GM21381 (cell line): ENCODE measurements at regions not wholly inside any gene's neighbourhood (a gene's known extent, or its start where the extent isn't known, plus 50 kb on each side); places are given as distances from the start of the nearest gene placed in this dataset.
"Not testable (repeated sequence)": the region's sequence is repeated elsewhere in the genome, so short reads cannot be mapped to it uniquely, and the experiment has no call there.

Experiments
- ATAC-seq: cut with Tn5 transposase; IDR thresholded peaks from one replicate; pipeline ENCODE4 v1.9.1; 2021; ENCODE audit warnings: mild to moderate bottlenecking, moderate library complexity; ENCODE audit not compliant: unreplicated experiment

GRCh38 chr12:78269620-78270019 is 438.9 kb downstream of the NAV3 start:
- ATAC-seq: no peak

DNA sequence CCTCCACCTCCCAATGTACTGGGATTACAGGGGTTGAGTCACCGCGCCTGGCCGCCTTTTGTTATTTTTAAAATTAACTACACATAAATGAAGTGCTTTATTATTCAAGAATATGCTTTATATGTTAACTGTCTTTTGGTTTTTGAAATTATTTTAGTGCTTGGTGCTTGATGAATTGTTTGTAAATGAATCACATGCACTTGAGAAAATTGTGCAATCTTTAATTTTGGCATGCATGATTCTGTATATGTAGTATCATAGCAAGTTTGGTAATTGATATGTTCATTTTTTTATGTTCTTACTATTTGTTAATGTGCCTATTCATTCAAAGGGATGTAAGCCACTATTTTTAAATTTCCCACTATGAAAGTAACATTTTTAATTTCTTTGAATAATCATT is 440.9 kb downstream of the NAV3 start:
- no peak for ATAC-seq

DNA sequence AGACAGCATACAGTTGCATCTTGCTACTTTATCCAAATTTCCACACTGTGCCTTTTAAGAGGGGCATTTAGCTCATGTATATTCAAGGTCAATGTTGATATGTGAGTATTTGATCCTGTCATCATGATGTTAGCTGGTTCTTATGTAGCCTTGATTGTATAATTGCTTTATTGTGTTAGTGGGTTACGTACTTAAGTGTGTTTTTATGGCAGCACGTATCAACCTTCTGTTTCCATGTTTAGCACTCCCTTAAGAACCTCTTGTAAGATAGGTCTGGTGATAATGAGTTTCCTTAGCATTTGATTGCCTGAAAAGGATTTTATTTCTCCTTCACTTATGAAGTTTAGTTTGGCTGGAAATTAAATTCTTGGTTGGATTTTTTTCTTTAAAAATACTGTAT is 445.2 kb downstream of the NAV3 start:
- ATAC-seq: no peak

DNA sequence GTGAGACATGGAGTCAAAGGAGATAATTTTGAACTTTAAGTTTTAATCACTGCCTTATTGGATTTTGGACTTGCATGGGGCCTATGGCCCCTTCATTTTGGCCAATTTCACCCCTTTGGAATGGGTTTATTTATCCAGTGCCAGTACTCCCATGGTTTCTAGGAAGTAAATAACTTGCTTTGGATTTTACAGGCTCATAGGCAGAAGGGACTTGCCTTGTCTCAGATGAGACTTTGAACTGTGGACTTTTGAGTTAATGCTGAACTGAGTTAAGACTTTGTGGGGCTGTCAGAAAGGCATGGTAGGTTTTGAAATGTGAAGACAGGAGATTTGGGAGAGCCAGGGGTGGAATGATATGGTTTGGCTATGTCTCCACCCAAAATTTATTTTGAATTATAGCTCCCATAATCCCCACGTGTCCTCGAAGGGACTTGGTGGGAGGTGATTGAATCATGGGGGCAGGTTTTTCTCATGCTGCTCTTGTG is 448.1 kb downstream of the NAV3 start:
- no peak for ATAC-seq

- ATAC-seq: no peak
These were observed 448.9 kb downstream of the NAV3 start for GRCh38 chr12:78279567-78279966.

- not testable (repeated sequence) for ATAC-seq
These were observed 450.4 kb downstream of the NAV3 start for GRCh38 chr12:78281102-78281501.

- ATAC-seq: no peak
These were observed 453.7 kb downstream of the NAV3 start for GRCh38 chr12:78284417-78284816.

DNA sequence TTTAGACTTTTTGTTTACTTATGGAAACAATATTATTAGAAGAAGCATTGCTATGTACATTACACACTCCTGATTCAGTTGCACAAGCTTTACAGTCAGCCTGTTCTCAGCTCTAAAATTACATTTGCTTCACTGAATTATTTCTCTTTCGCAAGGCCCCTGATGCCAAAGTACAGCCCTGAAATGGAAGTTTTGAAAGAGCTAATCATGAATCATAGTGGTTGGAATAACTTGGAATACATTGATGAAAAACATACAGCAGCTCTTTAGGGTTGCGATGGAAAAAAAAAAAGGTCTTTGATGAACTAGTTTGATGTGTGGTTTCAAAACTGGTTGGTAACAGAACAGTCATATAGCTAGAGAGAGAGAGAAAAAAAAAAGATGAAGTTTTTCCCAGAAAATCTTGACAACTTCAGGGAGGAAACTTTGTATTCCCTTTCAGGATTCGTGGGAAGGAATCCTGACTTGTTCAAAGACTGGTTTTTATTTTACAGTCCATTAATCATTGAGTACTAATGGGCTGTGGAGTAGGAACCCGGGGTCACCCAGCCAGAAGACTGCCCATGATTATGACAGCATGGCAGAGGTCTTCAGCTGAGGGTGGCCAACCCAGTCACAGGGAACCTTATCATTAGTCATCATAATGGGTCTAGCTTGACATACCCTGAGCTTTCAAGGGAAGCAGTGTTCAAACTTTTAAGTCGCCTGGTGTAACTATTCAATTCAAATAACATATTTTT is 460.1 kb downstream of the NAV3 start:
- no peak for ATAC-seq

DNA sequence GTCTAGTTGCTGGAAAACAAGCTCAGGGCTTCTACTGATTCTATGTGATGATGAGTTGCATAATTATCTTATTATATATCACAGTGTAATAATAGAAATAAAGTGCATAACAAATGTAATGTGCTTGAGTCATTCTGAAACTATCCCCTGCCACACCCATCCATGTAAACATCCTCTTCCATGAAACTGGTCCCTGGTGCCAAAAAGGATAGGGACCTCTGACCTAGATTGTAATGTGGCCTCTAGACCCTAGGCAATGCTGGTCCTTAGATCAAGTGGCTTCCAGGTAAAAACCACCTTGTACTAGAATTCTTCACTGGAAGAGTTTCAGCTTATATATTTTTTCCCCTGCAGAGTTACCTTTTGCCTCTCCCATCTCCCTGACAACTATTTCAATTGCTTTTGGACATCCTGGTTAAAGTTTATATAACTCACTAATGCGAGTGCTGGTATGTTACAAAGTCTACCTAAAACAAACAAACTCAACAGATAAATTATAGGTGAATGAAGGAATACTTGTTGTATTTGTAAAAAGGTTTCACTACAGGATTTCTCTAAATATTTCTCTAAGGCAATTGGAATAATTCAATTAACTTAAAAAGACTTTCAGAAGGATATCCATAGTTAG is 462.5 kb downstream of the NAV3 start:
- no peak for ATAC-seq

DNA sequence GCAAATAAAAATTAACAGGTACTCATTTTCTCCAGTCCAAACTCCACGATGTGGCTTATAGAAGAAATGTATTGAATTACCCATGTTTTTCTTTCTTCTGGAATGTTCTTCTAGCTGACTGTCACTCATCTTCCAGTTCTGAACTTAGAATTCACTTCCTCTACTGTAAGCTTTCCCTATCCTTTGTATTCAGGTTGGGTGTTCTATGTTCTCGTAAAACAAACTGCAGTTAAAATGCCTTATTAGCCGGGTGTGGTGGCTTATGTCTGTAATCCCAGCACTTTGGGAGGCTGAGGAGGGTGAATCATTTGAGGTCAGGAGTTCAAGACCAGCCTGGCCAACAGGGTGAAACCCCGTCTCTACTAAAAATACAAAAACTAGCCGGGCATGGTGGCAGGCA is 470.6 kb downstream of the NAV3 start:
- not testable (repeated sequence) for ATAC-seq

DNA sequence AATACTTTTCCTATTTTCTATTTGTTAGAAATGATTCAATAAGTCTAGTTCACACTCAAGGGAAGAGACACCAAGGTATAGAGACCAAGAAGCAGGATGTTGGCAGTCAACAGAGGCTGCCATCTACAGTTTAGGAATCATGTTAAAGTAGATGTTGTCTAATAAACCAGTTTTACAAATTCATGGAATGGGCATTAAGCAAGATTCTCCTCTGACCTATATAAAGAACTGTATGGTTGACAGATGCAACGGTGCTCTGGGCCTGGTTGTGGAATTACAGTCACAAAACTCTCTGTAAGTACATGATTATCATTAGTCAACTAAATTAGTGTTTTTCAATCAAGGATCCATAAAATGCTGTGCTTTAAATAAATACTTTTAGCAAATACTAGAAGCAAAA is 475.1 kb downstream of the NAV3 start:
- no peak for ATAC-seq

- ATAC-seq: no peak
These were observed 475.5 kb downstream of the NAV3 start for GRCh38 chr12:78306236-78306635.

DNA sequence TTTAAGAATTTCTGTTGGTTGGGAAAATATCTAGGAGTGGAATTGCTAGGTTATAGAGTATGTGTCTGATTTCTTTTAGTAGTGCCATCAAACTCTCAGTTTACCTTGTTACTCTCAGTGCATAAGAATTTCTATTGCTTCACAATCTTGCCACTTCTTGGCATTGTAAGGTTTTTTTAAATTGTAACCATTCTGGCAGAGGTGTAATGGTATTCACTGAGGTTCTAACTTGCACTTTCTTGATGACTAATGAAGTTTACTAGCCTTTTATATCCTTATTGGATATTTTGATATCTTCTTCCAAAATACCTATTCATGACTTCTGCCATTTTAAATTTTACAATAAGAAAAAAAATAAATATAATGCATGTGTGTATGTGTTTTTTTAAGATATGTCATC is 478.0 kb downstream of the NAV3 start:
- ATAC-seq: no peak

GRCh38 chr12:78315028-78315427 is 484.3 kb downstream of the NAV3 start:
- no peak for ATAC-seq

- no peak for ATAC-seq
These were observed 485.4 kb downstream of the NAV3 start for GRCh38 chr12:78316136-78316535.

DNA sequence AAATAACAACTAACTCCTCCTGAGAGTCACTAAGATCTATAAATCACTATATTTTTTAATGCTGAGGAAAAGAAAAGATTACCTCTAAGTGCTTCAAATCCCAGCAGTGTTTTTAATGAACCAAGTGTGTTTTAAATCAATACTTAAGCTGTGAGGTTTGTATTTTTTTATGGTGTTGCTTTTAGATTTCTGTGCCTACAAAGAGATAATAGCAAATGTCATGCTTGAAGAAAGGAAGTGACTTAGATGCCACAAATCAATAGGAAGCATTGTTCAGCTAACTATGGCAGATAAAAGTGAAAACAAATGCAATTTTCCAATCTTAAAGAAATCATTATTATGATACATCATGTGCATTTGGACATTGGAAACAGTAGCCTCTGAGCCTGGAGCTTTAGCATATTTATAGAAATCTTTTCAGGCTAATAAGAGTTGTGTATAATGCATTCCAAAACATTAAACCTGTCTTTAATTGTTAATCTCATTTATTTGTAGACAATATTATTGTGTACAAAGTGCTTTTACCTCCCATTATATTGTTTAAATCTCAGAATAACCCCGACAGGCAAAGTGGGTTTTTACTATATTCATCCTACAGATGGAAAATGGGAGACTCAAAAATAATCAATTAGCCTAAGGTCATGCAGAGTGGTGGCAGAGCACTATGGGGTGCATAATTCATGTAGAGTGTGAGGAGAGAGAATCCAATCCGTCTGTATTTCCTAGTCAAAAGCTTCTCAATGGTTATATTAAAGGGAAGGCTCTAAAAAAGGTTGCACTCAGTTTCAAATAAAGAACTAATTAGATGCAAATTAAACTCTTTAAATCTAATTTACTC is 486.2 kb downstream of the NAV3 start:
- no peak for ATAC-seq

DNA sequence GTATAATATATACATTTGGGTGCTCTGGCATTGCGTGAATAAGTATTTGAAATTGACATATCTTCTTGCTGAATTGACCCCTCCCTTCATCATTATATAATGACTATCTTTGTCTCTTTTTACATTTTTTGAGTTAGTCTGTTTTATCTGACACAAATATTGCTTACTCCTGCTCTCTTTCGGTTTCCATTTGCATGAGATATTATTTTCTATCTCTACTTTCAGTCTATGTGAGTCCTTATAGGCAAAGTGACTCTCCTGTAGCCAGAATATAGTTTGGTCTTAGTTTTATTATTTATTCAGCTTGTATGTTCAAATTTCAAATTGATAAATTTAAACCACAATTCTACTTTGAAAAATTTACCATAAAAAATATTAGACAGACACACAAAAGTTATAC is 491.0 kb downstream of the NAV3 start:
- no peak for ATAC-seq

DNA sequence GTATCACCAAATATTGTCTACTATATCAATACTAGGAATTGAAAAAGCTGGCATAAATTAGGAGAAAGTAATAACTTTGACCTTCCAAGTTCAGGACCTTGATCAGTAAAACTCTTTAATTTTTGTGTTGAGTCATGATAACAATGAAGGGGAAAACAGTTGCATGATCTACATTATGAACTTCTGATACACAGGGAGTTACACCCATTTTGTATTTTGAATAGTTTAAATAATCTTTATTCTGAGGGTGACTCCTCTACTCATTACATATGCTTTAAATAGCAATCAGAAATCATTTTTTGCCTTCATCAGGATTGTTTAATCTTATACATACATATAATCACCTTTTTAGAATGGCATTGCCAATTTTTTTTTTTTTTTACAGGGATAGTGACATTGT is 492.5 kb downstream of the NAV3 start:
- no peak for ATAC-seq

DNA sequence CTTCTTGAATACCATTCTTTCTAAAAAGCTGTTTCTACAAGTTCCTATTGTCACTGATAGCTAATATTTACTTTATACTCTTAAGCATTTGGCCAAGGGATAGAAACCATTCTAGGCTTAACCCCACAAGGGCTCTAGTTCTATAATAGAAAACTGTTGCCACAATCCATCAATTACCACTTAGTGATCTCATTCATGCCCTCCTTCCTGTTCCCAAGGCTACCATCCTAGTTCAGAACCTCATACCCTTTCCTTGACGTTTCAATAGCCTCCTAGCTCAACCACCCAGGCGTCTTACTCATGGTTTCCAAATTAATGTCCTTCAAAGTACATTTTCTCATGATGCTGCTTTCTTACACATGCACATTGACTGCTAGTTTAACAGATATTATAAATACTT is 493.5 kb downstream of the NAV3 start:
- ATAC-seq: no peak

GRCh38 chr12:78328524-78328923 is 497.8 kb downstream of the NAV3 start:
- ATAC-seq: no peak

GRCh38 chr12:78330131-78330530 is 499.4 kb downstream of the NAV3 start:
- ATAC-seq: no peak

GRCh38 chr12:78331181-78331580 is 500.5 kb downstream of the NAV3 start:
- no peak for ATAC-seq
